Stimulated activated naive CD4-positive, alpha-beta T cell (primary cell): ENCODE measurements at regions not wholly inside any gene's neighbourhood (a gene's known extent, or its start where the extent isn't known, plus 50 kb on each side); places are given as distances from the start of the nearest gene placed in this dataset.

Experiments
- DNase-seq, 6 experiments: peaks; one replicate each; lab custom pipeline; 2025; lab: John Stamatoyannopoulos, UW

DNA sequence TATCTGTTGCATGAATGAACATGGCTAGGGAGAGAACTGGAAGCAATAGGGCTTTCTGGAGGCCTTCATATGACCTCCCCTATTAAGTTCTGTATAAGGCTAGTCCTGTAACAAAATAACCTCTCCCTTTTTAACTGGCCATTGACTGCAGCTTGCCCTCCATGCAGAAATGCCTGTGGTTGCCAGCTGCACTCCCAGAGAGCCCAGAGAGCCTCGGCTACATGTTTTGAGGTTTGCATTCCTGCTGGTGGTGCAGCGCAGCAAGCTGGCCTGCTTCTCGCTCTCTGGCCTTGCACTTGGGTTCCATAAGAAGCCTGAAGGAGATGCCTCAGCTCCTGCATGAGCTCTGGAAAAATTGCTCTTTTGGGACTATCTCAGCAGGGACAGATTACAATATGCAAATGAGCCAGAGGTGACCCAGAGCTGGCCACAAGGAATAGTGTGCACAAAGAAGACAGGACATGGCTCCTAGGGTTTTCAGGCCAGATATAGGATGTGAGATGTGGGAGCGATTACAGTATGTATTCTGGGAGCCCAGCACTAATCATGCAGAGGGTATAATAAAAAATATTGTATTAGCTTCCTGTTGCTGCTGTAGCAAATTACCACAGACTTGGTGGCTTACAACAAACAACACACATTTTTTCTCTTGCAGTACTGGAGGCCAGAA lies 186.7 kb downstream of the INSIG2 start:
- DNase-seq, result no peak

DNA sequence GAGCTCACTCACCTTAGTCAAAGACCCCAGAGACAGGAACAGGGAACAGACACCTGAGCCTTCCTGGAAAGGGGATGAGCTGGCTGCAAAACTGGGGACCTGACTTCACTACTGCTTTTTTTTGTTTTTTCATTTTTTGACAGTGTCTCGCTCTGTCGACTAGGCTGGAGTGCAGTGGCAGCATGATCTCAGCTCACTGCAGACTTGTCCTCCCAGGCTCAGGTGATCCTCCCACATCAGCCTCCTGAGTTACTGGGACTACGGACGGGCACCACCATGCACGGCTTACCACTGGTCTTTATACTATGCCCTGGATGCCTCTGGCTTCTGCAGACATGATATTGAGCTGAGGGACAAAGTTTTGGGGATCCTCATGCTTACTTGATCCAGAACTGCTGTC lies 184.1 kb downstream of the INSIG2 start:
- no peak for DNase-seq

DNA sequence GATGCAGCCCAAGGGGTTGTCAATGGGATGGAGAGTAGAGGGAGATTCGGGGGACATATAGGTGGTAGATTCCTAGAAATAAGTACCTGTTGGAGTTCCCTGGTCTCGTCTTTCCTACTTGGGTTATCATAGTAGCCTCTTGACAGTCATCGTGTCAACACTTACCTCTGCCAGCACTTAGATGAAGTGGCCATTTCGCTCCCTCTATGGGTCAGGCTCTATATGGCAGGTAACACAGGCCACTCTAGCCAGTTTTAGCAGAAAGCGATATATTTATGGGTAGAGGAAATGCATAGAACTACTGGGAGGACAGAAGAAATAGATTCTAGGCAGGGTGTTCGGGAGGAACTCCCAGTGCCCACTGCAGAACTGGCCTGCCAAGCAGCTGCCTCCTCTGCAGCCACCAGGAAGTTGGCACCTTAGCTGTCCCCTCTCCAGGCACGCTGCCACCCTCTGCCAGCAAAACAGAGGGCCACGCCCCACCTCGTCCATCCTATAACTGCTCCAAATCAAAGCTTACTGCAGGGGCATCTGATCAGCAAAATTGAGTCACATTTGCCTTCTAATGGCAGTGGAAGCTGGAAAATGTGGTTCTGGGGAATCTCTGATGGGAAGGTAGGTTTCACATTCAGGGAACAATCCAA lies 181.3 kb downstream of the INSIG2 start:
- DNase-seq, result no peak

DNA sequence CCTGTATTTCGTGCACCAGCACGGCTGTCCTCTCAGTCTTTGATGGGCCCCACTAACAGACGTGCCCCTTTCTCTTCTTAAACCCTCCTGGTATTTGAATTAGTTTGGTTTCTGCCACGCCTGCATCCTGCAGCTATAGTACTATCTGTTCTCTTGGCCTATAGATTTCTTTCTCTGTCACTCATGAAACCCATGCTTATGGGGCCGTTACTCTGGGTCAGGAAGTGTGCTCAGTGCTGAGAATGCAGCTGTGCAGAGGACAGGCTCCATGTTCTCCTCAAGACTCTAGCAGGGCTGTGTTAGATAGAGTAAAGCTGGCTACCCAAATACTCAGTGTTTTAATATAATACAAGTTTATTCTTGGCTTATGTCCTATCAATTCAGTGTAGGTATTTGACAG lies 180.0 kb downstream of the INSIG2 start:
- no peak for DNase-seq

DNA sequence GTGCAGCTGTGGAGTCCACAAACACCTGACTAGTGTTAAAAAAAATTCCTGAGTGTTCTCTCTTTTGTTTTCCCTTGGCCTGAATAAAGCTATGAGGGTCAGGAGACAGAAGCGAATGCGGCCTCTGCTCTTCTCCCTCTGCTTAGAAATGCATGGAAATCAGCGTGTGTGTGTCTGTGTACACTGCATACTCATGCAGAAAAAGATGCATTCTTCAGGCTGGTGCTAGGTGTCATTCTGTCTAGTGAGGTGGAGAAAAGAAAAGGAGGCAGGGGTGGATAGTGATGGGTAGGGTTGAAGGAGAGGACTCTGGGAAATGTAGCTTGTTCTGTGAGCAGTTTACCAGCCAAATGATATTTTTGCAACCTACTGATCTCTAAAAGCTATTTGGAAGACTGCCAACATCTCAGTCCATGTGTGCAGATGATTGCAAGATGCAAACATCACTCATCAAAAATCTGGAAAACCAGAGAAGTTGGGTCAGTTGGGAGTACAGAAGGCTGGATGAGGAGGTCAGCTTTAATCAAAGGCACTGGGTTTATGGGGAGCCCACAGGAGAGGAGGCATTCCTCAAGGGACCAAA lies 177.7 kb downstream of the INSIG2 start:
- no peak for DNase-seq

DNA sequence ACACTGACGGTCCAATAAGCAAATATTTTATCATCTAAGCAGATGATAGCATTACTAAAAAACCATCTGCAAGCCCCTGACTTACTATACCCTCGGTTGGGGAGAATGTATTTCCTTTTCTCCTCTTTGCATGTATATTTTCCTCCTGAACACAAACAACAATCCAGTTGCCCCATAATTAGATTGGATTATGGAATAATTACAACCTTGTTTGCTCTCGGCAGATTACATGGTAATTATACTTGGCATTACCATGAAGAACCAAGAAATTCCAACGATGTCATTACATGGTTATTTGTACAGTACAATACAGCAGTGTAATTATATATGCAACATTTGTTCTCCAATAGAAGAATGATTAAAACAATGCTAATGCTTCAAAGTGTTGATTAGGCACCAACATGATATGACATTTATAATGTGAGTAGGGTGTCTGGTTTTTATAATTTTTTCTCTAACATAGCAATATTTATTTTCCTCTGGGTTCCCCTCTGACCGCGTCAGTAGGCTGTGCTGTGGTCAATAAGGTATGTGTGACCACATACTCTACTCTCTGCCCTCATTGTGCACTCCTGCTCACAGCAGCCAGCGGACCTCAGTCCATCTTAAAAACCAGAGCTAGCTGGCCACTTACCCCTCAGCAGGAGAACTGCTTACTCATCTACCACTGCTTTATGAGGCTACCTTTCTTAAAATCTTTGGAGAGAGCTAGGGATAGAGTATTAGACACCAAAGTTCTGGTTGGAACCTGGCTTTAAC lies 176.1 kb downstream of the INSIG2 start:
- no peak for DNase-seq

DNA sequence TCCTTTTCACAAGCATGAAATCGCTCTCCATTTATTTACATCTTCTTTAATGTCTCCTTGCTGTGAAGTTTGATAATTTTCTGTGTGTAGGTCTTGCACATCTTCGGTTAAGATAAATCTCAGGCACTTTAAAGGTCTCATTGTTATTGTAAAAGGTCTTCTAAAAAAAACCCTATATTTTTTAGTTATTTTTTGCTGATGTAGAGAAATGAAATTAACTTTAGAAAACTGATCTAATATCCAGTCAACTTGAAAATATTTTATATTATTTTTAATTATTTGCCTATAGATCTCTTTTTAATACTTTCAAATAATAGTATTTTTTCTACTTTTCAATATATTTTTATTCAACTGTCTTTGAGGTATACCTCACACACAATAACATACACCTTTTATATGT lies 169.4 kb downstream of the INSIG2 start:
- DNase-seq, result no peak

DNA sequence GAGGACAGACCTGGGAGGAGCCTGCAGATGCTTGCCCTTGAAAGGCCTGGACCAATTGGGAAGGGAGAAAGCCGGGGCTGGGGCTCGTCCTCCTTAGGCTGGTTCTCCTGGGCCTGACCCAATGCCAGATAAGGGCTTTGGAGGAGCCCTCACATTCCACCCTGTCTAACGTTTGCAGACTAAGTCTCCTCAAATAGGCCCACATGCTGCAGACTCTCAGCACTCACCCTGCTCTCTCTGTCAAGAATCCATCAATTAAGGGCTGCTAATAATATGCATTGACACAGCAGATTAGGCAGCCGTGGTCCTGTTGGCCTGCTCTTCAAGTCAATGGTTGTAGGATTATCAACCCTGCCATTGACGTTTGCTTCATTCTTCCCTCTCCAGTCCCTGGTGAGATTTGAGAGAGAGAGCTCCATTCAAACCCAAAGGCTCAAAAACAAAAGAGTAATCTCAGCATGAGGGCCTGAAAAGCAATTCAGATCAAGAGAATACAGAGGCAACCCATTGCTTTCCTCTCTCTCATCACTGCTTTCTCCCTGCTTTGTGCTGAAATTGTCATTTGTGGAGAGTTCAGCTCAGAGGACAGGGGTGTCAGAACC lies 167.6 kb downstream of the INSIG2 start:
- no peak for DNase-seq

DNA sequence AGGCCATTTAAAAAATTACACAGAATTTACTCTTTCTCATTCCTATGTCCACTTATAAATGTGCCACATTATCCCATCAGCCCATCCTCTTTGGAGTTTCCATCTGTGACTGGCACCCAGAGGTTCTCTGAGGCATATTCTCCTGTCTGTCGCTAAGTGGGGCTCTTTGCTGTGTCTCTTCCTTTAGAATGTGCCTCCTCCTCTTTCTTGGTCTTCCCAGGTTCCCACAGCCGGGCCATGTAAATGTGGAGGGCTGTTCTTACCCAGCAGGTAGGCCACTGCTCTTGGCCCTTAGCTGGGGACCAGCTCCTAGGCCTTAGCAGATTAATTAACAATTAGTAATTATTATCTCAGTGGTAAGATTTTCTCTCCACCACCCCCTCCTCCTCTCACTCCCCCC lies 167.0 kb downstream of the INSIG2 start:
- no peak for DNase-seq

DNA sequence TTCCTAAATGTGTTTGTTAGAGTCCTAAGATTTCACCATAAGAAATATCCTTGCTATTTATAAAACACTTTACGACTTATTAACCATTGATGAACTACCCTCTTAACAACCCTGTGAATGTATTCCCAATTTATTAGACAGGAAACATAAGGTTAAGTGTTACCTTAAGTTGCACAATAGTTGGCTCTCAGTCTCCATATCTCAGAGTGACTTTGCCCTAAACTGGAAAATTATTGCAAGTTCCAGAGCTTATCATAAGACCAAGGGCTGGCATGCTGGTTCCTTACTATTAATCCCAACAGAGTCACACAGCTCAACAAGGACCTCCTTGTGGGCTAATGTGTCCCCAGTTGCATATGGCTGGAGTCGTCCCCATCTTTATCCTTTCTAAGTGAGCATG lies 165.8 kb downstream of the INSIG2 start:
- no peak for DNase-seq

DNA sequence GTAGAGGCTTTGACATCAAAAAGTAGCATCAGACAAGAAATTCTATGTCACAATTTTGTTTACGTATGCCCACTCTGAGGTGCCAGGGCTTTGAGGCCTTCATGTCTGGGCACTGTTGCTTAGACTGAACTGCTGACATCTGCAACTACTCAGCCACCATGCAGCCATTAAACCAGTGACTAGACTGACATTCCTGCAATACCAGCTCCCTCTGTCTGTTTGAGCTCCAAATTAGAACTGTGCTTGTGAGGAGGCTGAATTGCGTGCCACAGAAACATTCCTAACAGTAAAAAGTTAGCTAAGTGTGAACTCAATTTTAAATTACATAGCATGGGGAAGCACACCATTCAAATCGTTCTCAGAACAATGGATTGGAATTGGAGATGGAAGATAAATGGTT lies 163.2 kb downstream of the INSIG2 start:
- no peak for DNase-seq

DNA sequence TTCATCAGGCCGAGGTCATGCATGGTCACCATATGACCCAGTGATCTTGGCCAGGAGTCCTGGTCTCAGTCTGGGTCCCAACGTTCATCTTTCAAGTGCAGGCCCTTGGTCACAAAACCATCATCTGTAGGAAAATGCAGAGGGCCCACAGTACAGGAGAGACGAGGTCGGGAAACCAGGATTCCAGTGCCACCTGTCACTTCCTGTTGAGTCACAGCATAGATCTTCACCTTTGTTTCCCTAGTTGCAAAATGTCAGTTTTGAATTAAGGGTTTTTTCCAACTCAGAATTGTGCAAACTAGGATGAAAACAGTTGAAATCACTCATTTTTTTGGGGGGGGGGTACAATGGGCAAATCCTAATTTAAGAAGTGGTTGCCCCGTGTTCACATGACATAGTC lies 162.2 kb downstream of the INSIG2 start:
- no peak for DNase-seq

DNA sequence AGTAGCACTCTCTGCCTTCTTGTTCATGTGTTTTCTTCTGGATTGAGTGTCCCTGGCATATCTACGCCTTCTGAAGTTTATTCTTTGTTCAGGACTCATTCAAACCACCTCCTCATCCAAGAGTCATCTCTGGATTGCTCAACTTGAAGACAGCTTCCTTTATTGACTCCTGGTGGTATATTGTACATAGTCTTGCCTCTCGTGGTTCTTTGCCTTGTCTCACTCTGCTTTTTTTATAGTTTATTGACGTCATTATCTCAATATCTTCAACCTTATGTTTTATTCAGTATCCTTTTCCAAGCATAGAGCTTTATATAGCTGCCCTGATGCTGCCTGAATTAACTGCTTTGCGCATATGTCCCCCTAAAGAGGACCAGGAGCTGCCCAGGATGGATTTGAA lies 161.7 kb downstream of the INSIG2 start:
- DNase-seq, result no peak

DNA sequence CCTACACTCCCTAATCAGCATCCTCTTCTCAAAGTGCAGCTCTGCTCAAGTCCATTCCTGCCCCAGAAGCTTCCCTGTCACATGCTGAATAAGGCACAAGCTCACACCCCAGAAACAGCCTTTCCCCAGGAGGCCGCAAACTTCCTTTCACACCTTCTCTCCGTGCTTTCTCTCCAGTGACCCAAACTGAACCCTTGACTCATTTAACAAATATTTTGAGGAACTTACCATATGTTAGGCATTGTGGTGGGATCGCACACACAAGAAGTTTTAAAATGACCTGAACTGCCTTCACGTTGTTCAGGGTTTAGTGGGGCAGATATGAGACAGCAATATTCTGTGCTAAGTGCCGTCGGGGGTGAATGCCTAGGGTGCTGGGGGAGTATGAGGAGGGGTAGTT lies 161.3 kb downstream of the INSIG2 start:
- no peak for DNase-seq

DNA sequence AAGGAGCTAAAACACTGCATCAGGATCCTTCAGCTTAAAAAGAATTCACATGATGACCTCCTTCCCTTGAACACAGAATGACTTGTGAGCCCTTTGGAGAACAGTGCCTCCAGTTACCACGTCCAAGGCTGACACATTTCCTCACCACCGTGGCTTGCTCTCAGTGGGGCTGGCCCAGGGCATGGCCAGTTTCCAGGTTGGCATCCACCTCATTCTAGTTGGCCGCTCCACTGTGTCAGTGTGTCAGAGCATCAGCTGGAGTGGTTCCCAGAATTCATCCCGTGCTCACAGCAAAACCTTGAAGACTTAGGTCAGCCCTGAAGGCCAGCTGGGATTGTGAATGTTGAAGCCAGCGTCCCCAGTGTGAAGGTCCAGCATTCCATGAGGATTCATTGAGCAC lies 158.5 kb downstream of the INSIG2 start:
- DNase-seq, result no peak

DNA sequence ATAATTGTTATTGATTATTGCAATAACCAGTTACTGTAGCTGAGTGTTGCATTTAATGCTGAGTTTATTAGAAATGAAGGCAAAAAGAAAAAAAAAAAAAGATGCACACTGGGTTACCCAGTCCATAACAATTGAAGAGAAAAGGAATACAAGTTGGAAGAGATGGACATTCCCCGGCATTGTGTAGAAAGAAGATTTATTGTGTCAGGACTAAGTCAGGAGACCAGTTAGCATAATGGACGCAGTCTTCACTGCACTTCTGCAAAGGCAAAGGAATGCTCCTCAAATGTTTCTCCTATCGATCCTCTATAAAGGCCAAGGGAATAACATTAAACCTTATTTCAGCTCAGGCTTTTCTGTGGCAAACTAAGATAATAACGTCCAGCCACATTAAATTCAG lies 157.8 kb downstream of the INSIG2 start:
- no peak for DNase-seq

DNA sequence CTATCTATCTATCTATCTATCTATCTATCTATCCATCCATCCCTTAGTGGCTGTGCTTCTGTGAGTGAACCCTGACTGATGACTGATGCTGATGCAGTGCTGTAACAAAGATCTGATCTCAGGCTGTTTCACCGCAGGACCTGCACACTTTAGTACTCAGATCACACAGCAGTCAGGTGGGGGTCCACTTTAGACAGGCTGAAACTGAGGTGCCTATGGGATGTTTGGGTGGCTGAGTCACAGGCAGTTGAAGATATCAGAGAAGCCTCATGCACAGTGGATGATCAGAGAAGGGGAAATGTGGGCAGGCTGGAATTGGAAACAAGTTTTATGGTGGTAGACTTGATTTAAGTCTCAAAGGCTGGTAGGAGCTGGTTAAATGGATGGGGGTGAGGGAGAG lies 156.4 kb downstream of the INSIG2 start:
- DNase-seq, result no peak

DNA sequence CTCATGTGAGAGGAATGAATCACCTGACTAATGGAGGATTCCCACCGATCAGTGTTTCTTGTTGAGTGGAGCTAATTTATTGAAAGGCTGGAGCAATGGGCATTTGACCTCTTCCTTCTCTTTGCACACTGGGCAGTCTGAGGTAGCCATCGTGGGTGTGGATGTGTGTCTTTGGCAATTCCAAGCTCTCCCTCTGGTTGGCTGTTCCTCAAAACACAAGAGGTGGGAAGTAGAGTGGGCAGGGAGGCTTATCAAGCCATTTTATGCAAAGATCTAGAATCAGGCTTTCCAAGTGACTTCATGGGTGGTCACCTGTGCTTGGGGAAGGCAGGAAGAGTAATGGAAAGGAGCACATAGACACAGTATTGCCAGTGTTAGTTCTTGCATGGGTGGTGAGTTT lies 154.8 kb downstream of the INSIG2 start:
- no peak for DNase-seq

DNA sequence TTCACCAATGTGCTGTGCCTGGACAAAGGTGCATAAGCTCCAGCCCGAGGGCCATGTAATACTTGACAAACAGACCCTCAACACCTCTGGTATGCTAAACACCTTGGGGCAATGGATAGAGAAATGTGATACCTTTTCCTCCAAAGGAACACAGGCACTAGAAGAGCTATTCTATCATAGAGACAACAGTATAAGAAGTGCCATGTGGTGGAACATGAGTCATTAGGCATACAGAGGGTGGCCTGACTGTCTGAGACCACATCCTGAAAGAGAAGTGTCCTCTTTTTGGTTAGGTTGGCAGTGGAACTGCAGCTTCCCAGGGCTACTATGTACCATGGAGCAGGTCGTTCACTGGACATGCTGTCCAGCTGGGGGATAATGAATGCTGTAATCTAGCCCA lies 153.9 kb downstream of the INSIG2 start:
- no peak for DNase-seq

DNA sequence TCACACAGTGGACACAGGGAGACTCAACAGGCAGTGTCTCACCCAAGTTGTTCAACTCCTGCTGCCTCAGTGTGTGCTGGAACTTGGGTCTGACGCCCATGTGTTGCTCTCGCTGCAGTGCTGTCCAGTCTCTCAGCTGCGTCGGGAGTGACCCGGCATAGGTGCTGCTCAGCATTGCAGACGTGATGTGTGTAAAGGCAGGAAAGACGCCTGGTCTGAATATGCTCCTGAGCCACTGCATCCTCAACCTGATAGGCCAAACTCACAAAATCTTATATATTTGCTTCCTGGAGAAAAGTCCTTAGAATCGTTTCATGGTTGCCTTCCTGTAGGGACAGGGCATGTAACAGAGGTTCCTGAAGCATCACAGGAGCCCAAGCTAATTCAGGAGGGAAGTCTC lies 152.9 kb downstream of the INSIG2 start:
- DNase-seq, result no peak

DNA sequence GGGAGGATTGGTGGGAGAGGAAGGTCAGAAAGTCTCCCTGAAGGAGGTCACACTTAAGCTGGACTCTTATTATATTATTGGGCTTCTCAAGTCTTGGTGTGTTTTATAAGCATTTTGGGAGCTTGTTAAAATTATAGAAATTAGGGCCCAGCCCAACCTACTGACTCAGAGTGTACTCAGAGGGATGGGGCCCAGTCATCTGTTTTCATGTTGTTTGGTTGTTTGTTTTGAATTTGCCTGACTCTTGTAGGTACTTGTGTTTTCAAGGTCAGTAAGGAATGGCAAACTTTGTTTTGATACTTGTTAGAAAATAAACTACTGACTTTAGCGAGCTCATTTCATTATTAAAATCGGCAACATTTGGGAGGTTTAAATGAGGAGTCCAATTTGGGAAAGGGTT lies 152.0 kb downstream of the INSIG2 start:
- DNase-seq, result no peak

DNA sequence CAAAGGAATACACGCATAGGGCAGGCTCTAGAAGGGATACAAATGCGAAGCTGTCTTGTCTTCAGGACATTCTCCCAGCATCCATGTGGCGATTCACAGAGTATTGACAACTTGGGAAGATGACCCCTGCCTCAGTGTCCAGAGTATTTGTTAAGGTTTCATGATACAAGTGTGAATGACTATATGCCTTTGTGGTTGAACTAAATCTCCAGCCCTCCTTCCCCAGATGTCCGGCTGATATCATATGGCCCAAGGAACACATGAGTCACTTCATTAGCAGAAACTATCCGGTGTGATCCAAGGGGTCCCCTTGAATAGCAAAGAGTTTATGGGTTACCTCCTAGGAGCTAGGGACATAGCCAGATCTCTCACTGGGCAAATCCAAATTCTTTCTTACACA lies 151.0 kb downstream of the INSIG2 start:
- DNase-seq, result no peak

DNA sequence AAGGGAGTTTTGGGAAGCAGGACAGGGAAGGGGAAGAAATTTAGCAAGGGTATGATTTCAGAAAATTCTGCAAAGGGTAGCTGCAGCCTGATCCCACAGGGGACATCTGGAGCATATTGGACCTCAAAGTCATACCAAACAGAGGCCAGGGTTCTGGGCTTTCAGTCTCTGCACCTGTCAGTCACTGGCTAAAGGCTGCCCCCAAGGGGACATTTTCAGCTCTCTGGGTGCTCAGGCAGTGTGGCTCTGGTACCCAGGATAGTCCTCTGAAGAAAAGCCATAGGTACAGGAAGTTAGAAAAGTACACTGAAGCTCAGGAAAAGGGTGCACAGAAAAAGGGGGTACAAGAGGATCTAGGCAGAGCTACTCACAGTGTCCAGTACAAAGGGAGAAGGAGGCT lies 149.2 kb downstream of the INSIG2 start:
- no peak for DNase-seq
